ENCODE measurements at regions not wholly inside any gene's neighbourhood (a gene's known extent, or its start where the extent isn't known, plus 50 kb on each side); places are given as distances from the start of the nearest gene placed in this dataset.

DNA sequence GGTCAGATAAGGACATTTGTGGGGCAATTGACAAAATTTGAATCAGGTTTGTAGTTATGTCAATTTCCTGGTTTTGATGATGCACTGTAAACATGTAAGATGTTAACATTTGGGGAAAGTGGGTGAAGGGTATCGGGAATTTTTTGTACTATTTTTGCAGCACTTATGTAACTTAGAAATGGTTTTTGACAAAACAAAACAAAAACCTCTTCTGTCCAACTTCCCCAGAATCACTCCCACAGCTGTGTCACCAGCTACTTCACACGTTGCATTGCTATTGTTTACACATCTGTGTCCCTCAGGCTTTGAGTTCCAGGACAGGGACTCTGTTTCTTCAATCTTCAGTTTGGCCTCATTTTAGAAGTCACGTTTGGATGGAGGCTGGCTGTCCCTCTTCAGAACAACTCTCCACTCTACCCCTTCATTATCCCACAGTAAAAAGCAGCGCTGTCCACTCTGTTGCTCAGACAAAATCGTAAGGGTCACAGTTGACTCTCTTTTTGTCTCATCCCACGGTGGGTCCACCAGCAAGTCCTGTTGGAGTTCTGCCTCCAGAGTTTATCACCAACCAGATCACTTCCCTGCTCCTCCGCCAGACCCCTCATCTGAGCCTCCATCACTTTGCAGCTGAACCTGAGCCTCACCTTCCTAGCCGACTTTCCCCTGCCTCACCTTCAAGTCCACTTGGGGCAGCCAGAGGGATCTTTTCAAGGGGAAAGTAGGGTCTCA lies 63.2 kb downstream of the NENF start:
- TF ChIP-seq, protein P1, sequence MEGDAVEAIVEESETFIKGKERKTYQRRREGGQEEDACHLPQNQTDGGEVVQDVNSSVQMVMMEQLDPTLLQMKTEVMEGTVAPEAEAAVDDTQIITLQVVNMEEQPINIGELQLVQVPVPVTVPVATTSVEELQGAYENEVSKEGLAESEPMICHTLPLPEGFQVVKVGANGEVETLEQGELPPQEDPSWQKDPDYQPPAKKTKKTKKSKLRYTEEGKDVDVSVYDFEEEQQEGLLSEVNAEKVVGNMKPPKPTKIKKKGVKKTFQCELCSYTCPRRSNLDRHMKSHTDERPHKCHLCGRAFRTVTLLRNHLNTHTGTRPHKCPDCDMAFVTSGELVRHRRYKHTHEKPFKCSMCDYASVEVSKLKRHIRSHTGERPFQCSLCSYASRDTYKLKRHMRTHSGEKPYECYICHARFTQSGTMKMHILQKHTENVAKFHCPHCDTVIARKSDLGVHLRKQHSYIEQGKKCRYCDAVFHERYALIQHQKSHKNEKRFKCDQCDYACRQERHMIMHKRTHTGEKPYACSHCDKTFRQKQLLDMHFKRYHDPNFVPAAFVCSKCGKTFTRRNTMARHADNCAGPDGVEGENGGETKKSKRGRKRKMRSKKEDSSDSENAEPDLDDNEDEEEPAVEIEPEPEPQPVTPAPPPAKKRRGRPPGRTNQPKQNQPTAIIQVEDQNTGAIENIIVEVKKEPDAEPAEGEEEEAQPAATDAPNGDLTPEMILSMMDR (IDR thresholded peaks at IDR 0.05; ENCODE audit: extremely low read depth in 1 of 2, insufficient read depth in 1 of 2, low read depth in 1 of 2, low read length in 2 of 2): no peak
- TF ChIP-seq EZH2 (IDR thresholded peaks at IDR 0.05; ENCODE audit: borderline replicate concordance, low read depth, low read length, severe bottlenecking) (no peak), POLR2A (IDR thresholded peaks at IDR 0.05; ENCODE audit: low read depth, low read length) (no peak)

All from endothelial cell of umbilical vein (primary cell).